ENCODE measurements at regions not wholly inside any gene's neighbourhood (a gene's known extent, or its start where the extent isn't known, plus 50 kb on each side); places are given as distances from the start of the nearest gene placed in this dataset.

DNA sequence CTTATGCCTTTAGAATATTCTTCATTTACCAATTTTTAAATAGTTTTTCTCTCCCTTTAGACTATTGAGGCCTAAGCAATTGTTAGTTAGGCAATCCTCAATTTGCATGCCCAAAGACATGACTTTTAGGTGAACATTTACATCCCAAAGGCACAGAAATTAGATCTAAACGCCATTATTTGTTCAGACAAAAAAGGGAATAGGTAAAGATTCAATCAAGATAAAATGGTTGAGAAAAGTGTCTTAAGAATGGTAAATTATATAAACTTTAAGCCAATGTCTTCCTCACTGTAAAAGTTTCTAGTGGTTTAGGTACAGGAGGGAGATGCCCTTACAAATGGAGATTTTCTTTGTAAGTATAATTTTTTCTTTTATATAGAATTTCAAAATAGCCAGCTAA, 50.2 kb upstream of the MME start:
- DNase-seq (ENCODE audit: low read depth): no peak

GRCh38 chr3:155026999-155027591, 53.0 kb upstream of the MME start:
- TF ChIP-seq, protein P1, sequence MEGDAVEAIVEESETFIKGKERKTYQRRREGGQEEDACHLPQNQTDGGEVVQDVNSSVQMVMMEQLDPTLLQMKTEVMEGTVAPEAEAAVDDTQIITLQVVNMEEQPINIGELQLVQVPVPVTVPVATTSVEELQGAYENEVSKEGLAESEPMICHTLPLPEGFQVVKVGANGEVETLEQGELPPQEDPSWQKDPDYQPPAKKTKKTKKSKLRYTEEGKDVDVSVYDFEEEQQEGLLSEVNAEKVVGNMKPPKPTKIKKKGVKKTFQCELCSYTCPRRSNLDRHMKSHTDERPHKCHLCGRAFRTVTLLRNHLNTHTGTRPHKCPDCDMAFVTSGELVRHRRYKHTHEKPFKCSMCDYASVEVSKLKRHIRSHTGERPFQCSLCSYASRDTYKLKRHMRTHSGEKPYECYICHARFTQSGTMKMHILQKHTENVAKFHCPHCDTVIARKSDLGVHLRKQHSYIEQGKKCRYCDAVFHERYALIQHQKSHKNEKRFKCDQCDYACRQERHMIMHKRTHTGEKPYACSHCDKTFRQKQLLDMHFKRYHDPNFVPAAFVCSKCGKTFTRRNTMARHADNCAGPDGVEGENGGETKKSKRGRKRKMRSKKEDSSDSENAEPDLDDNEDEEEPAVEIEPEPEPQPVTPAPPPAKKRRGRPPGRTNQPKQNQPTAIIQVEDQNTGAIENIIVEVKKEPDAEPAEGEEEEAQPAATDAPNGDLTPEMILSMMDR (IDR thresholded peaks at IDR 0.05; ENCODE audit: insufficient read depth, low read depth, low read length, missing control alignments): no peak
- no peak overlapping the region for H3K4me3 ChIP-seq (ENCODE audit: low read depth, low read length)
- DNase-seq (ENCODE audit: low read depth): no peak

More for the DNA sequence above, 50.2 kb upstream of the MME start:
- TF ChIP-seq, protein P1 (IDR thresholded peaks at IDR 0.05; ENCODE audit: insufficient read depth, low read depth, low read length, missing control alignments): no peak
- H3K4me3 ChIP-seq (ENCODE audit: low read depth, low read length): no peak overlapping the region

DNA sequence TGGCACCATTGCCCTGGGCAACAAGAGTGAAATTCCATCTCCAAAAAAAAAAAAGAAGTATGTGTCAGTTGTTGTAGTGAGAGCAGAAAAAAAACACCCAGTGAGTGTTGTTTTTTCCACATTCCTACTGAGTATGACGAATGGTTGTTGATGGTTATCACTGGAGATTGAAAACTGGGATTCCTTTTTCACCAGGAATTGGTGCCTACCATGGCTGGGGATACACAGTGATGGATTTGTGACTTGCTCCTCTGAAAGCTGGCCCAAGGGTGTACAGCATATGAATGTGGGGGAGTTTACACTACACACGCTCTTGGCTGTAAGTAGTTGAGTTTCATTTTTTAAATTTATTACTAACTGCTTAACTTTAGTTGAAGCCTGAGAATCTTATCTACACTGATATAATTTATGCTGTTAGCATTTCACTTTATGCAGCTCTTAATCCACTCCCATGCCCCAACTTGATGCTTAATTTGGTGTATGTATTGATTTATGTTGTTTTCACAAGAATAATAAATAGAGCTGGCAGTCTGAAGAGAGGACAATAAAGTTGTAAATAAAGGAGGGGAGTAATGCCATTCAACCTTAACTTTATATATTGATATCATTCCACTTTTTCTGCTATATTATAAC, 56.0 kb upstream of the MME start:
- TF ChIP-seq, protein P1 (IDR thresholded peaks at IDR 0.05; ENCODE audit: insufficient read depth, low read depth, low read length, missing control alignments): no peak
- no peak for DNase-seq (ENCODE audit: low read depth)
- no peak overlapping the region for H3K4me3 ChIP-seq (ENCODE audit: low read depth, low read length)

DNA sequence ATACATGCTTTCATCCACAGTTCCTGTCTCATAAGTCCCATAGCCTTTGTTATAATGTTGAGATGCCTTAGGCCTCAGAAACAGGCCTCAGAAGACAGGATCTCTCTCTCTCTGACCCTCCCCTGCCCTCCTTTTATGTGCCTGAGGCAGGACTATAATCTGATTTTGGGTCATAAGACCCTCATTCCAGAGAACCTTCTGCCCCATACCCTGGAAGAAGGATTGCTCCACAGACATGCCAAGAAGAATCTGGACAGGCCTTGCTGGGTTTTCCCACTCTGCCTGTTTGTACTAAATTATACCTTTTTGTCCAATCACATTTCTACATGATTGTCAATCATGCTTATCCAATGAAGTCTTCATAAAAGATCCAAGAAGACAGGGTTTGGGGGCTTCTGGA, 57.2 kb upstream of the MME start:
- DNase-seq (ENCODE audit: low read depth): no peak
- TF ChIP-seq, protein P1 (IDR thresholded peaks at IDR 0.05; ENCODE audit: insufficient read depth, low read depth, low read length, missing control alignments): no peak
- H3K4me3 ChIP-seq (ENCODE audit: low read depth, low read length): no peak overlapping the region

- DNase-seq (ENCODE audit: low read depth): no peak
- TF ChIP-seq, protein P1 (IDR thresholded peaks at IDR 0.05; ENCODE audit: insufficient read depth, low read depth, low read length, missing control alignments): no peak
- H3K4me3 ChIP-seq (ENCODE audit: low read depth, low read length): no peak overlapping the region
Measured at GRCh38 chr3:155019575-155019974, 60.5 kb upstream of the MME start.

DNA sequence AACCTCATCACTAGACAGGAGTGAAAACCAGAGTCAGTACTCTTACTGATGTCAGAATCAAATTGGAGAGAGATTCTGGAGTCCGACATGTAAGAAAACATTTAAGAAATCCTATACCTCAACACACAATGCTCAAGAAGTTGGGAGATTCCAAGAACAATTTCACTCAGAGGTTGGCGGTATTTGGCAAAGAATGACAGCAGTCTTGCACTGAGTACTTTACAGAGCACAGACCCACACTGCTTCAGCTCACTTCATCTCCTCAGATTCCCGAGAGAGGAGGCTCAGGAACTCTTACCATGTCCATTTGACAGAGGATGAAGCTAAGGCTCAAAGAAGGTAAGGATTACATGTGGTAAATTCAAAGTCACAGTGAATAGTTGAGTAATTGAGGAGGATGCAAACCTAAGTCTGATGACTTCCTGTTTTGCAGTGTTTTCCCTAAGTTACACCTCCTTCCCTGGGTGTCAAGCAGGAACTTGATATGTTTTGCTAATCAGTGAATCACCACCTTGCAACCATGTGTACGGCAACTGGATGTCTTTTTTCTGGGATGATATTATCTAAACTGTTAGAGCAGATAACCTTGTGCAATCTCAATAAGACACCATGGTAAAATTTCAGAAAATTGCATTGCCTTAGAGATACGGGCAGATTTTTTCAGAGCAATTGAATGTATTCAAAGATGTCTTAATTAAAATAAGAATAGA, 61.3 kb upstream of the MME start:
- TF ChIP-seq, protein P1 (IDR thresholded peaks at IDR 0.05; ENCODE audit: insufficient read depth, low read depth, low read length, missing control alignments): no peak
- no peak overlapping the region for H3K4me3 ChIP-seq (ENCODE audit: low read depth, low read length)
- no peak for DNase-seq (ENCODE audit: low read depth)
